HG03354 (cell line): ENCODE measurements at regions not wholly inside any gene's neighbourhood (a gene's known extent, or its start where the extent isn't known, plus 50 kb on each side); places are given as distances from the start of the nearest gene placed in this dataset.

Source experiments
- ATAC-seq: cut with Tn5 transposase; IDR thresholded peaks from one replicate; pipeline ENCODE4 v1.9.1; 2021; ENCODE audit warnings: mild to moderate bottlenecking; ENCODE audit not compliant: unreplicated experiment, poor library complexity, severe bottlenecking

DNA sequence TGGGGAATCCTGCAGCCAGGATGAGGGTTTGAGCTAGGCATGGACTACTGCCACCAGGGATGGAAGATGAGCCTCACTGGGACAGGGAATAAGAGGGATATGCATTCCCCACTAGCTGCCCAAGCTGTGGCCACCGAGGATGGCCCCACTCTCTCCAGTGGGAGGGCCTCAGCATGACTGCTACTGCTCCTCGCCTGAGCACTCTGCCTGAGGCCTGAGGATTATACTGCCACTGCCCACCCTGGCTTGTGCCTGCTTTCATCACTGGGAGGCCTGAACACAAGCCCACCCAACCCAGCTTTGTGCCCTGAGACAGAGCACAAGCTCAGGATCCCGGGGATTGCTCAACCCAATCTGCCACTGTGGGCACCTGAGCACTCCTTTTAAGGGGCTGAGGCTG lies 425.6 kb downstream of the RASEF start:
- no peak for ATAC-seq

DNA sequence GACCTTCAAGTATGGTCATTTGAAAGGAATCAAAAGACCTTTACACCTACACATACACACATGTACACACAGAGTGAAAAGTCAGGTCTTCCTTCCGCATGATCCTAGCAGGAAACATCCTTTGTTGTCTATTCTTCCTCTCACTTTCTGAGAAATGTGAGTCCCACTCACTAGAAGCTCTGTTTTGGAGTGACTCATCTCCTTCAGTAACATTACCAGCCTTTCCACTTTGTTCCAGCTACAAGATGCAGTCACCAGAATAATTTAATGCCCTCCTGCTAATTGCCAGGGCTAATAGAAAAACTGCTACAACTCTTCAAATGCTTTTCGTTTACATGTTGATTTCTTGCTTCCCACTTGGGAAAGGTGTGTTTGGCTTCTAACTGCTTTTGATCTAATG lies 417.3 kb downstream of the RASEF start:
- no peak for ATAC-seq

- ATAC-seq: no peak
Measured at GRCh38 chr9:82650368-82650767, 412.6 kb downstream of the RASEF start.

- ATAC-seq: no peak
Measured at GRCh38 chr9:82651474-82651873, 411.5 kb downstream of the RASEF start.

DNA sequence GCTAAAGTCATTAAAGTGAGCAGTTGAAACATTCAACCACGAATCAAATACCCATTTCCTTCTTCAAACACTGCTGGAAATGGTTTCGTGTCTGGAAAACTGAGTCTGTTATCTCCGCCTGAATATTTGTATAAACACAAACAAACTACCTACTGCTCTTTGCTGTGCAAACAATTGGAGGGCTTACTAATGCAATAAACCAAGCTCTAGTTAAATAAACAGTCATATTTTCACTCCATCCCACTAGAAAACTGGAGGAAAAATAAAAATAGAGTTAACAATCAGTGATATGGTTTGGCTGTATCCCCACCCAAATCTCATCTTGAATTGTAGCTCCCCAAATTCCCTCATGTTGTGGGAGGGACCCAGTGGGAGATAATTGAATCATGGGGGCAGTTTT lies 397.6 kb downstream of the RASEF start:
- ATAC-seq: no peak

- no peak for ATAC-seq
Measured at GRCh38 chr9:82668689-82669199, 394.2 kb downstream of the RASEF start.

DNA sequence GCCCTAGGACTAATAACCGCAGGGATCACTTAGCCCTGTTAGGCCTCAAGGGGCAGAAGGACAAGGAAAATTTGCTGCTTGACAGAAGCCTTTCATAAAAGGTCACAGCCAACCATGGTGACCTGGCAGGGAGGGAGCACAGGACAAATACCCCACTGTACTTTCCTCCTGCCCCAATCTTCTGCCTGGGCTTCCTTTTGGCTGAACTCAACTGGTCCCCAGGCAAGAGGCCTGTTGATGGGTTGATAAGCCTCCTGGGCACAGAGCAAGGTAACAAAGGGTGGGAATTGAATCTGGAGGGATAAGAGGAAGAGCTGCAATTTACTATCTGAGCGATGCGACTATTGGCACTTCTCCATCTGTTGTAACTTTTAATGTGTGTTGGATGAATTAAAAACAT lies 392.9 kb downstream of the RASEF start:
- ATAC-seq: no peak

- no peak for ATAC-seq
Measured at GRCh38 chr9:82670726-82671125, 392.2 kb downstream of the RASEF start.

GRCh38 chr9:82673201-82673600 lies 389.7 kb downstream of the RASEF start:
- no peak for ATAC-seq

DNA sequence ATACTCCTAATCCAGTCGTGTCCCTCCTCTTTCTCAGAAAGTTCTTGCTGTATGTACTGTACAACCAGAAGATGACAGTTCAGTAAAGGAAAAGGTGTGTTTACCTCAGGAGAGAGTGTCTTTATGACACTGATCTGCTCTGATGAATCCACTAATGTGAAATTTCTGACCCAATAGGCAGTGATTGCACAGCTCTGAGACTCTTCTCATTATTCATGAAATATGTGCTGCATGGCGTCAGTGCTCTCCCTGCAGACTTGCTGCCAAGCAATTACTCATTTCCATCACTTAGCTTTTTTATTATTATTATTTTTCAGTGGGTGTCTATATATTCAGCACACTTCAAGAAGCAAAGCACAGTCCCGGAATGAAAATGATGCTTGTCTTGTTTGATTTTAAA lies 389.0 kb downstream of the RASEF start:
- no peak for ATAC-seq

GRCh38 chr9:82675102-82675501 lies 387.8 kb downstream of the RASEF start:
- ATAC-seq: no peak

DNA sequence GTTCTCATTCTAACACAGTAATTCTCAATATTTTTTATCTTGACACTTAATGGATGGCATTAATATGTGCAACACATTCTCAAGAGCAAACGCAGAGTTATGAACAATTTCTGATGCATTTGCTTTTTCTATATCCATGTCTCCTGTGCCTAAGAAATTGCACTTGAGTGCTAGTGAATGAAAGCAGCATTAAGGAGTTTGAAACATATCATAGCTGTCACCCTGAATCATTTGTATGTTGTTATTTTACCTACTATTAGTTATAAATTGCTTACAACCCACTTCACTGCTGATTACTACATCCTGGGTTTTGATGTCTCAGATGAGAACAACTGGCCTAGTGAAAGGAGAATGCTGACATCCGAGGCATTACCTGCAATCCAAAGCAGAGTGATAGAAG lies 387.3 kb downstream of the RASEF start:
- ATAC-seq: no peak

GRCh38 chr9:82677086-82677485 lies 385.9 kb downstream of the RASEF start:
- ATAC-seq: no peak

DNA sequence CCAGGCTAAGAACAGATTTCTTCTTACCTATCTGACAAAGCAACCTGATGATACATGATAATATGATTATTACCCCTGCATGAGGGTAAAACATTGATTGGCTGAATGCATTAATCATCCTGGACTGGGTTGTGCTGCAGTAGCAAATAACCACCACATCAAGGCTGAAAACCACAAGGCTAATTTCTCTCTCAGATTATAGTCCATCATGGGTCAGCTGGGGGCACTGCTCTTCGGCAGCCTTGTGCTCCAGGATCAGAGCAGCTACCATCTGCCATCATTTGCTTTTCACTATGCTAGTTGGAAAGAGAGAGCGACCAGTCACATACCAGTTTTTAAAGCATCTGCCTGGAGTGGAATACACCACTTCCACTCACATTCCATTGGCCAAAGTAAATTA lies 383.5 kb downstream of the RASEF start:
- ATAC-seq: no peak

GRCh38 chr9:82680179-82680935 lies 382.6 kb downstream of the RASEF start:
- ATAC-seq: no peak

- no peak for ATAC-seq
Measured at GRCh38 chr9:82681809-82682208, 381.1 kb downstream of the RASEF start.

DNA sequence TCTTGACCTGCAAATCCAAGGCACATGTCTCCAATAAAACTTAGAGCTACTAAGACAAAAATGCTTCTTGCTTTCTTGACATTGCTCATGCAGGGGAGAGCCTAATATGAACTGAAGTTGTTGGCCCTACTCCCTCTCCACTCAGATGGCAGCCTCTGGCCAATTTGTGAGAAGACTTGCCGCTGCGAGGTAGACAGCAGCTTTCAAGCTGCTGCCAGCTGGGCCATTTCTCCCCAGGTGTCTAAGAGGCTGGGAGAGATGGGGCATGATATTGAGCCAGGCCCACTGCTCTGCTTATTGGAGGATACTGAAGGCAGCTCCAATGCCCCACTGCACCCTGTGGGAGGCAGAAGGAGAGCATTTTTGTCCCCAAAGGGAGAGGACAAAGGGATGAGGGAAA lies 380.5 kb downstream of the RASEF start:
- ATAC-seq: no peak

DNA sequence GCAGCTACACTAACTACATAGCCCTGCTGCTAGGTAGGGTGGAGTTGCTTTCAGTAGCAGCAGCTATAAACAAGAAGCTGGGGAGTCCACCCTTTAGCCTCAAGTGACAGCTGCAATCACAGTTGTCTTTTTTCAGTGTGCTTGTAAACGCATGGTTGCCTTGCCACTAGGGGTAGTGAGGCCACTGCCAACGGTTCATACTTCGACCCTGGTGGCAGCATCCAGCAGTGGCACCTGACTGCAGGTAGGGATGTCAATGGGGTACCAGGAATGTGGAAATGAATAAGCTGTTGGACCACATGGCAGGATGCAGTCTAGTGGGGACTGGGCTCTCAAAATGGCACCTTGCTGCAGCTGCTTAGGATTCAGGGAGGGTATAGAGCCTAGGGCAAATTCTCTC lies 367.2 kb downstream of the RASEF start:
- ATAC-seq: no peak

- no peak for ATAC-seq
Measured at GRCh38 chr9:82706786-82707185, 356.2 kb downstream of the RASEF start.

DNA sequence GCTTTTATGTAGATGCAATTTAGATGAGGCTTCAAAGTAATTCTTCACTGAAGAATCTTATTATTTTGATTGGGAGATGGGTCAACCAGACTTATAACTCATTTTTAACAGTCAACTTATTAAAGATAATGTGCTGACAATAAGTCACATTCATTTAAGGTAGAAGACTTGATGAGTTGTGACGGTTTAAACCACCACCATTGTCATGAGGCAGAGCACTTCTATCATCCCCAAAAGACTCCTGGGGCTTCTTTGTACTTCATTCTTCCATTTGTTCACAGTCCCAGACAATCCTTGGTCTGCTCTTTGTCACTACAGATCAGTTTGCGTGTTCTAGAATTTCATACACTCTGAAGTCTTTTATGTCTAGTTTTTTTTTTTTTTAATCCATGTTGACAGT lies 346.1 kb downstream of the RASEF start:
- ATAC-seq: no peak

DNA sequence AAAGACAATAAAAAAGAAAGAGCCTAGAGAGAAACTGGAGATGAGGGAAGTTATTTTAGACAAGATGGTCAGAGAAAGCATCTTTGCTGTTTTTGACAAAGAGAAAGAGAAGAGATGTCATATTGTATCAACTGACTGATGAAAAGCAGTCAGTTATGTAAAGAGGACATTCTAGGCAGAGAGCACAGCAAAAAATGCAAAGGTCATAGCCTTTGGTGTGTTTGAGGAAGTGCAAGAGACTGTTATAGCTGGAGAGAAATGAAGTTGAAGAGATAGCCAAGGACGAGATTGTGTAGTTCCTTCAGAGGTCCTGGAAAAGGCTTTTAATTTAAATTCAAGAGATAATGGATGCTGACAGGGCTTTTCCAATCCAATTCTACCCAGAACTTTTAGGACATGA lies 342.4 kb downstream of the RASEF start:
- no peak for ATAC-seq

- no peak for ATAC-seq
Measured at GRCh38 chr9:82721593-82721992, 341.3 kb downstream of the RASEF start.
